Hepatocyte (in vitro differentiated cells): ENCODE measurements at regions not wholly inside any gene's neighbourhood (a gene's known extent, or its start where the extent isn't known, plus 50 kb on each side); places are given as distances from the start of the nearest gene placed in this dataset.

ENCODE experiments used
- DNase-seq: peaks from one replicate; pipeline ENCODE4 v3.0.0-alpha.2; 2016; ENCODE audit warnings: low spot score
- H2AFZ ChIP-seq: fragments of 200-600 bp; sonication (generic); 2 replicates; pipeline ENCODE4 v1.6.0; 2016; ENCODE audit warnings: antibody characterized with exemption, mild to moderate bottlenecking
- H3K27ac ChIP-seq: fragments of 200-600 bp; sonication (generic); 2 replicates; pipeline ENCODE4 v1.5.1; 2016; ENCODE audit warnings: mild to moderate bottlenecking
- H3K27me3 ChIP-seq: fragments of 200-600 bp; sonication (generic); 2 replicates; pipeline ENCODE4 v1.6.1; 2016
- H3K36me3 ChIP-seq: fragments of 200-600 bp; sonication (generic); replicated peaks from 2 replicates; pipeline ENCODE4 v1.5.1; 2016; ENCODE audit warnings: low read depth; ENCODE audit not compliant: insufficient read depth
- H3K4me1 ChIP-seq: fragments of 200-600 bp; sonication (generic); 2 replicates; pipeline ENCODE4 v1.5.1; 2016; ENCODE audit warnings: mild to moderate bottlenecking, moderate library complexity; ENCODE audit not compliant: insufficient read depth
- H3K4me2 ChIP-seq: fragments of 200-600 bp; sonication (generic); 2 replicates; pipeline ENCODE4 v1.6.0; 2016
- H3K4me3 ChIP-seq: fragments of 200-600 bp; sonication (generic); 2 replicates; pipeline ENCODE4 v1.5.1; 2016; ENCODE audit warnings: mild to moderate bottlenecking
- H3K79me2 ChIP-seq: fragments of 200-600 bp; sonication (generic); 2 replicates; pipeline ENCODE4 v1.6.0; 2017; ENCODE audit warnings: mild to moderate bottlenecking
- H3K9me2 ChIP-seq: fragments of 200-600 bp; sonication (generic); replicated peaks from 2 replicates; pipeline ENCODE4 v1.6.0; 2017; ENCODE audit warnings: mild to moderate bottlenecking; ENCODE audit not compliant: insufficient read depth
- H3K9me3 ChIP-seq: fragments of 200-600 bp; sonication (generic); 2 replicates; pipeline ENCODE4 v1.5.1; 2016; ENCODE audit warnings: low read depth, mild to moderate bottlenecking
- H4K20me1 ChIP-seq: fragments of 200-600 bp; sonication (generic); 2 replicates; pipeline ENCODE4 v1.6.0; 2016; ENCODE audit warnings: mild to moderate bottlenecking; ENCODE audit not compliant: insufficient read depth, poor library complexity, severe bottlenecking
- EZH2 ChIP-seq: fragments of 200-600 bp; sonication (generic); IDR thresholded peaks from 2 replicates; pipeline ENCODE4 v1.6.1; 2016; ENCODE audit warnings: antibody characterized with exemption, mild to moderate bottlenecking, borderline replicate concordance
- EZH2phosphoT487 ChIP-seq: fragments of 200-600 bp; sonication (generic); IDR thresholded peaks from one replicate; pipeline ENCODE4 v1.6.1; 2018; ENCODE audit warnings: antibody characterized with exemption, mild to moderate bottlenecking, low read depth, moderate library complexity; ENCODE audit not compliant: unreplicated experiment, severe bottlenecking
- WGBS: methylation state at CpG from one replicate; pipeline ENCODE4 v1.1.6; 2016; ENCODE audit warnings: low lambda C conversion rate; ENCODE audit errors: missing lambda C conversion rate; 5-methylcytosine and 5-hydroxymethylcytosine counted together
- TF ChIP-seq, protein P1 (sequence below): fragments of 200-600 bp; sonication (generic); IDR thresholded peaks from 2 replicates; pipeline ENCODE4 v1.5.1; 2016; ENCODE audit warnings: antibody characterized with exemption, mild to moderate bottlenecking; ENCODE audit not compliant: poor library complexity

DNA sequence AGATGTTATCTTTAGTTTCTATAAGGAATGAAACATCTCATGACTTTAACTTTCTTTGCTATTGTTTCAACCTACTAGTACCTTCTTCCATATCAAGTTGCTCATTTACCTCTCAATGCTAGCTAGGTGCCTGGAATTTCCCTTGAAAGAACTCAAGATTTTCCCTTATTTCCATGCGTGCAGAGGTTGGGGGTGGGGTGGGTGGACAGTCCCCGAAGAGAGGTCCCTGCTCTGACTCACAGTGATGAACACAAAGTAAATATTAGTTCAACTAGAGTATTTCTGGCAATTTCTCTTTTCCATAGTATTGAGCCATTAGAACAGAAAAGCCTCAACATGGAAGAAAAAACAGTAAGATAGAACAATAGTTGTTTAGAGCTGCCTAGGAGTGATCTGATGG is 239.0 kb upstream of the ZP4 start:
- no peak overlapping the region for H3K4me3 ChIP-seq
- no peak overlapping the region for H3K27ac ChIP-seq
- no peaks in the 10 kb centered on the region for H3K9me3 ChIP-seq
- no peaks in the 10 kb centered on the region for H3K36me3 ChIP-seq
- 45% methylated on average over 2 of the region's 2 CpGs for WGBS
- H3K4me1 ChIP-seq: no peaks in the 10 kb centered on the region
- DNase-seq: peak; percentile 23
- no peak overlapping the region for H2AFZ ChIP-seq
- no peaks in the 10 kb centered on the region for H3K9me2 ChIP-seq
- H3K4me2 ChIP-seq: no peak overlapping the region
- H3K79me2 ChIP-seq: no peaks in the 10 kb centered on the region
- TF ChIP-seq EZH2phosphoT487: no peak
- TF ChIP-seq, protein P1, sequence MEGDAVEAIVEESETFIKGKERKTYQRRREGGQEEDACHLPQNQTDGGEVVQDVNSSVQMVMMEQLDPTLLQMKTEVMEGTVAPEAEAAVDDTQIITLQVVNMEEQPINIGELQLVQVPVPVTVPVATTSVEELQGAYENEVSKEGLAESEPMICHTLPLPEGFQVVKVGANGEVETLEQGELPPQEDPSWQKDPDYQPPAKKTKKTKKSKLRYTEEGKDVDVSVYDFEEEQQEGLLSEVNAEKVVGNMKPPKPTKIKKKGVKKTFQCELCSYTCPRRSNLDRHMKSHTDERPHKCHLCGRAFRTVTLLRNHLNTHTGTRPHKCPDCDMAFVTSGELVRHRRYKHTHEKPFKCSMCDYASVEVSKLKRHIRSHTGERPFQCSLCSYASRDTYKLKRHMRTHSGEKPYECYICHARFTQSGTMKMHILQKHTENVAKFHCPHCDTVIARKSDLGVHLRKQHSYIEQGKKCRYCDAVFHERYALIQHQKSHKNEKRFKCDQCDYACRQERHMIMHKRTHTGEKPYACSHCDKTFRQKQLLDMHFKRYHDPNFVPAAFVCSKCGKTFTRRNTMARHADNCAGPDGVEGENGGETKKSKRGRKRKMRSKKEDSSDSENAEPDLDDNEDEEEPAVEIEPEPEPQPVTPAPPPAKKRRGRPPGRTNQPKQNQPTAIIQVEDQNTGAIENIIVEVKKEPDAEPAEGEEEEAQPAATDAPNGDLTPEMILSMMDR: no peak
- TF ChIP-seq EZH2: no peak
- H4K20me1 ChIP-seq: no peaks in the 10 kb centered on the region
- H3K27me3 ChIP-seq: no peaks in the 10 kb centered on the region

DNA sequence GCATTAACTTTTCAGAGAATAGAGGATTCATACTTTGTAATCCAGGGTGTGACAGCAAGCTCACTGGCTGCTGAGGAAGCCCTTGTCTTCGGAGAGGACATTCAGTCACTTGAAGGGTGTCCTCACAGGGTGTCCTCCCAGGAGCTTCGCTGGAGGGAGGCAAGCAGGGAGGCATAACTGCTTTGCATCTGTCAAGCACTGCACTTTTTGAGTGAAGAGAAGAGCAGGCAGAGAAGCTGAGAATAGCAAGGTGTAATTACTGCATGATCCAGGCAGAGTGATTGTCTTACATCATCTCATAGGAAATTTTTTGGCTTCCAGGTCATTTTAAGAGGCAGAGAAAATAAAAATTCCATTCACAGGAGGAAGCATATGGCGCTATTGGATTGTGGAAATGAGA is 232.5 kb upstream of the ZP4 start:
- H4K20me1 ChIP-seq: no peaks in the 10 kb centered on the region
- no peak overlapping the region for H2AFZ ChIP-seq
- no peaks in the 10 kb centered on the region for H3K27me3 ChIP-seq
- no peak overlapping the region for H3K4me2 ChIP-seq
- H3K79me2 ChIP-seq: no peaks in the 10 kb centered on the region
- WGBS: 90% methylated on average over 3 of the region's 3 CpGs
- no peaks in the 10 kb centered on the region for H3K9me3 ChIP-seq
- no peak overlapping the region for H3K27ac ChIP-seq
- H3K36me3 ChIP-seq: no peaks in the 10 kb centered on the region
- no peak overlapping the region for H3K4me3 ChIP-seq
- TF ChIP-seq EZH2phosphoT487 (no peak), EZH2 (no peak)
- TF ChIP-seq, protein P1: no peak
- no peaks in the 10 kb centered on the region for H3K4me1 ChIP-seq
- H3K9me2 ChIP-seq: no peaks in the 10 kb centered on the region
- DNase-seq: no peak

DNA sequence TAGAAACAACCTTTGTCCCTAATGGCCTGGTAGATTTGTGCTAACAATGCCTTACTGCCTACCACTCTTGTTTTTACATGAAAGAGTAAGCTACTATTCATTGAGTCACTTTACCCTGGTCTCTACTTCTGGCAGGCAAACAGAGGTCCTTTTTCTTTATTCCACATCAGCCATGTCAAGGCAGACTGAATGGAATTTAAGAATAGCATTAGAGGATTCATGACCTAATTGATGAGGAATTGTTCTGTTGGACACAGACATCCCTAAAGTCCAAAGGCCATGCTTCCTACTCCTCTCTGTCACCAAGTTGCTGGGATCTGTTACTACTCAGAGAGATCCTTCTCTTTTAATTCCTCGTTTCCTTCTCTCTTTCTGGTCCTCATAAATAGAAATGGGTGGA is 229.1 kb upstream of the ZP4 start:
- no peak overlapping the region for H3K27ac ChIP-seq

More for the DNA sequence above, 229.1 kb upstream of the ZP4 start:
- Histone ChIP-seq H4K20me1 (no peaks in the 10 kb centered on the region), H3K4me1 (no peaks in the 10 kb centered on the region), H3K79me2 (no peaks in the 10 kb centered on the region), H3K36me3 (no peaks in the 10 kb centered on the region), H3K27me3 (no peaks in the 10 kb centered on the region), H3K9me2 (no peaks in the 10 kb centered on the region), H2AFZ (no peak overlapping the region), H3K4me2 (no peak overlapping the region), H3K4me3 (no peak overlapping the region), H3K9me3 (no peaks in the 10 kb centered on the region)
- 74% methylated on average over 1 of the region's 1 CpG for WGBS
- no peak for TF ChIP-seq EZH2phosphoT487
- no peak for TF ChIP-seq EZH2
- TF ChIP-seq, protein P1: no peak
- no peak for DNase-seq
